CD4-positive, alpha-beta T cell treated with Interleukin-2 at 100 ng/mL for 4 hours (primary cell): ENCODE measurements at regions not wholly inside any gene's neighbourhood (a gene's known extent, or its start where the extent isn't known, plus 50 kb on each side); places are given as distances from the start of the nearest gene placed in this dataset.

Experiments
- DNase-seq: peaks from one replicate; pipeline ENCODE4 v3.0.0-alpha.2; 2020; ENCODE audit warnings: low spot score

DNA sequence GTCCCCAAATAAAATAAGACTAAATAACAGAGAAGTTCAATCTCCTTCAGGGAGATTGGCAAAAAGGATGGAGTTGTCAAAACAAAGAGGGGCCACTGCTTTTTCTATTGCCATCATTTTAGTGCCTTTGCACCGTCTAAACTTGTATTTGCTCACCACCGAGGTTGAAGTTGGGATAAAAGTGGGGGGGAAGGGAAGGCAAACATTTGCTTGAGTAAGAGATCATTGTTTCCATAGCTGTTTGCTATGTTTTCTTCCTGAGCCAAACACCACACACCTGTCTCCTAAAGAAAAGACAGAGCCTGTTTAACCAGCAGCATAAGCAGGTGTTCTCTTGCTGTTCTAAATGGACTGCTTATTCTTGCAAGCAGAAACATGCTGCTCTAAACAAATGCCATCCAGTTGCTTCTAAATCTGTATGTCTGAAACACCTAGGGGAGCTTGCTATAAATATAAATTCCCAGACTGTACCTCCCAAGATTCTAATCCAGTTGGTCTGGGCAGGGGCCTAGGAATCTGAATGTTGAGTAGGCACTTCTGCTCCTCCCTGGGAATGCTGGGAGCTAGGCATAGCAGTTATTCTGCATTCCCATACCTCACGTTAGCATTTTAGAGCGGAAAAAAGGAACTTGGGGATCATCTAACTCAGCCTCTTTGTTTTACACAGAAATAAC lies 179.4 kb upstream of the ARL4C start:
- DNase-seq: no peak

DNA sequence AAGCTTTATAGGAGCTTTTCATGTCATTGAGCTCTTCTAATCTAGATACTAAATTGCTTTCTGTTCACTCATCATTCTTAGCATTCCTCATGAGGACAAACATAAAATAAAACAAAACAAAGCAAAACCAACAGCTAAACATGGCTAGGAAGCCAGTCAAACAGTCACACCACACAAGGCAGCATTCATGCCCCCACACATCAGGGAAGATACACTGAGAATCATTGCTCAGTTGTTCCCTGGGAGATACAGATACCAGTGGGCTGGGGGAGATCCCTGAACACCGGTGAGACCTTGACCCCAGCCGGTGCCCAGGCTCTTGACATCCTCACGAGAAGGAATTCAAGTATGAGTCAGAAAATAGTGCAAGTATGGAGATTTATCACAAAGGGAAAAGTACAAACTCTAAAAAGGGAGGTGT lies 177.9 kb upstream of the ARL4C start:
- DNase-seq: no peak

DNA sequence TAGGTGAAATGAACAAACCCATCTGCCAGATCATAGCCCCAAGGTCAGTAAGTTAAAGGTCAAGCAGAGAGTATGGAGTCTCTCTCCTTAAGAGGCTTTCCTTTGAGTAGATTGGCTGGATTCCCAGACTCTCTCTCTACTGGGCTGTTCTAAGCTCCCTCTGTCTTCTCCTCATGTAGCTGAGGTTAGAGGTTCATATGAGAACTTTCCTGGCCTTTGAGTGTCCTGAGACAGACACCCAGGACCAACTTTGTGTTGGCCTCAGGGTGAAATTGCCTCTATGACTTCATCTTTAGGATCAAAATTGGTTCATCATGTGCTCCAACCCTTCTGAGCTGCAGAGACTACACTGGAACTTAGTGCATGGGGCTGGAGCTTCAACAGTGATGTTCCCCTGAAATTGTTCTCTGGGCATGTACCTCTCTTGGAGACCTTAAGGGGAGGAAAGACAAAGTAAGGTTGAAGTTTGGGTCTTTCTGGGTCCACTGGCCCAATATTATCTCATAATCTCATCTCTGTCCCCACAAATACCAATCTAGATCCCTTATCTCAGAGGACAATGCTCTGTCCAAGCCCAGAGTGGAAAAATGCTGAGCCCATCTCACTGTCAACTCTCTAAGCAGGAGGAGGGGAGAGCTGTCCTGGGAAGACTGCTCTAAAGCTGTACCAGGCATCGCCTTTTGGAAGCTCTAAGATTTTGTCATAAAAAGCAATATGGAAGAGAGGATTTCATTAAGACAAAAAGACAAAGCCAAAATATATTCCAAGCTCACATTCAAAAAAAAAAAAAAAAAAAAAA lies 177.3 kb upstream of the ARL4C start:
- no peak for DNase-seq

DNA sequence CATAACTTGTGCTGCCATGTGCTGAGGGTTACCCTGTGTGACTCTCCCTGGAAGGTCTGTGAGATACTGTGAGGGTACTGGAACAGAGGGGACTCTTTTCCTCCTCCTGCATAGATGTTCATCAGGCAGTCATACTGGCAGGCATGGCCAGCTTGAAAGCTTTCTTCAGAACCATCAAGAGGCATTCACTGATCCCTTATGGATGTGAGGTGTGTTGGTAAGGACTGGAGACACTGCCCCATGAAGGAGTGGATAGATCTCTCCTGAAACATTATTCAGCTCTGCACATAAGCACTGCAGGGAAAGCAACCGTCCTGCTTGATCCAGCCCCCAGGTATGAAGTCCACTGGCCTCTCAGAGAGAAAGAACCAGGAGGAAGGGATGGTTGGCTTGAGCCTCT lies 176.6 kb upstream of the ARL4C start:
- DNase-seq: no peak

DNA sequence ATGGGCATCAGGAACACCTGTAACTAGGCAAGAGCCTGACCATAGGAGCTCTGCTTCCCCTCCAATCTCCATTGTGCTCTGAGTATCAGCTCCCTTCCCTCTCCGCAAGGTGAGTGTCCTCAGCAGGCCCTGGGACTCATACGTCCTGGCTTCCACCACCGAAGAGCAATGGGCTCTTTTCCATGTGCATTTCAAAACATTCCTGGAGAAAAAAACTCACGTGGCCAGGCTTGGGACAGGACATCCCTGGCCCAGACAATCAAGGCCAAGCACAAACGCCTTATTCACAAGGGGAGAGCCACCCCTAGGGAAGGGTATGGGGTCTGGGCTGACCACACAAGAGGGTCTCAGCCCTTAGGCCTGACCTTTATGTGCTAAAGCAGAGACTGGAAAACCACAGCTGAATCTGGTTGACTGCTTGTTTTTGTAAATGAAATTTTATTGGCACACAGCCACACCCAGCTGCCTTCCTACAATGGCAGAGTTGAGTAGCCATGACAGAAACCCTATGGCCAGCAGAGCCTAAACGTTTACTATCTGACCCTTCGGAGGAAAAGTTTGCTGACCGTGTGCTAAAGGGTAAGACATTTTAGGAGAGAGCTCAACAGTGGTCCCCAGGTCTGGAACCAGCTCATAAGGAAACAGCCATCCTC lies 175.7 kb upstream of the ARL4C start:
- no peak for DNase-seq

DNA sequence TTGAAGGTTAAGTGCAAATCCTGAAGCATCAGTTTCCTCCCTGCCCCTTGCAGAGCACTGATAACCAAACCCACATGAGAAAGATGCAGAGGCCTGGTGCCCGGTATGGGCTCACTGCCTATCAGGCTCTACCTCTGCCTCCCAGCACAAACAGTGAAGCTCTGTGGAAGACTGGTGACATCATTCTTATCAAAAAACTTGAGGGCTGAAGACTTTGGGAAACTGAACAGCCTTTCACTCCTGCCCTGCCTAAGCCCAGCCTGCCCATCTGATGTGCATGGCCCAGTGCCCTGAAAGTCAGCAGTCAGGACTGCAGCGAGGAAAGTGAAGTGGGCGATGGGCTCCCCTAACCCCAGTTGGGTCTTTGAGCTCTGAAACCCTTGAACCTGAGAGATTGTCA lies 174.8 kb upstream of the ARL4C start:
- DNase-seq: no peak

DNA sequence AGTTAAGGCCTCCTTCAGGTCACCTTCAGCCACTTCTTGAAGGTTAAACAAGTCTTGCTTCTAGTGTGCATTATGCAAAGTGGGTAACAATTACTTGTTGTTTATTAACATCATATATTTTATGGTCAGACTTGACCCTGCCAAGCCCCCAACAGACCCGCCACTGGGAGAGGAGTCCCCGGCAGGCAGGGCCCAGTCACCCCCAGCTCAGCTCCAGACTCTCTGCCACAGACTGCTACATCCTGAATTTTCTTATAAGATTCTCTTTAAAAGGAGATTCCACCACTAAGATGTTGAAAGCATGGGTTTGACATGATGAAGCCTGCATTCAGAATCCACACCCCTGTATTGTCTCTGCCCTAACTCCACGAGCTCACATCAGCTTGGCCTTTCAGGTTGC lies 174.3 kb upstream of the ARL4C start:
- DNase-seq: no peak

DNA sequence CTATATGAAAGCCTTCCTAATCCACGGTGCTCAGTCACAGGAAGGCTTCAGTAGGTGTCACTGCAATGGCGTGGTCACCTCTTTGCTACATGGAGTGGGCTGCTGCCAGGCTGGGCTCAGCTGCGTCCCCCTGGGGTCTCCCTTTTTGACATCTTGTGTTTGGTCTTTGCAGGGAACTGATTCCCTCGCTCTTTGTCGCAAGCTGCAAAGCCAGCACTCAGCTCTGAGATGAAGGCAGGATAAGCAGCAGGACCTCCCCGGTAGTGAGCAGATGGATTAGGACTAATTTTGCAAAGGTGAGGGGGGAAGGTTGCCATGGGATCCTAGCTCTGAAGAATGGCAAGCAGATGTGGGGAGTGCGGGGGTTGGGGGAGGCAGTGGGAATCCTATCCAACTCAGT lies 173.9 kb upstream of the ARL4C start:
- DNase-seq: no peak

DNA sequence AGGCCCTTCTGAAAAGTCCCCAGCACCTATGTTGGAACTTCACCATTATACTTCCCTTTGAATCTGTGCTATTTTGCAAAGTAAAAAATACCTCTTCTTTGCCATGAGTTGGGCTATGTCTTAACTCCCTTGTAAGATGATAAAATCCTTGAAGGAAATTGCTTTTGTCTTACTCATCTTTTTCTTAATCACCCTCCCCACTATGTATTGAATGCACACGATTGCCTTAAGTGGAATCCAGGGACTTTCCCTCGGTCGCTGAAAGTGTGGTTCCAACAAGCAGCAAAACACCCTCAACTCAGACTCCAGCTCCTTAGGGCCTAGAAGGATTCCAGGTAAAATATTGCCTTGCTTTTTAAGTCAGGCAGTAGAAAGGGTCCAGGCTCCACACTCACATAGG lies 173.2 kb upstream of the ARL4C start:
- no peak for DNase-seq

DNA sequence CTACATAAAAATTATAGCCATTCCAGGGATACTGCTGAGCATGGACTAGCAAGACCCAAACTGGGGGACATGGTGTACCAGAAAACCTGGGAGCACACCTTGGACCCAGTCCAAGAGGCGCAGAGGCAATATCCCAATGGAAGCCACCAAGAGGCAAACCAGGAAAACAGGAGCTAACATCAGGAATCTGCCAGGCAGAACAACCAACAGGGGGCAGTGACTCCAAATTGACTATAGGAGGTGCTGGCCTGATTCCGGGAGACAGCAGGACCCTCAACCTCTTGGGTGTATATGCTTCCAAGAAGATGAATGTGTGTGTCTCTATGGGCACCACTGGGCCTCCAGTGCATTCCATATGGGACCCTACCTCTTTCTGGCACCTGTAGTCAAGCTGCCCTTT lies 172.7 kb upstream of the ARL4C start:
- DNase-seq: no peak

DNA sequence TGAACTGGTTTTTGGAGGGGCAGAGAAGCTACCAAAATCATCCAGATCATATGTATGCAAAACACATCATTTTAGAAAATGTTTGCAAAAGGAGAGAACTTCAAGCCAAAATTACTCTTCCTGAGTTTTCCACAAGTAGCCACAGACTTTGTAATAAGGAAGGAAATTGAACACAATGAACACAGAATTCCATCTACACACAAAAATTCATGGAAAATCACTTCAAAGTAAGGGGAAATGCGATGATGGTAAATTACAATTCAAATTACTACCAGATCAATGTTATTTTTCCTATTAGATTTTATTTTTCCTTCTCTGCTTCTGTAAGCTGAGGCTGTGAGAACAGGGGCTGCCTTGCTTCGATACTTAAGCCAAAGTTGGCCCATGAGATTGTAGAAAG lies 172.1 kb upstream of the ARL4C start:
- DNase-seq: no peak

DNA sequence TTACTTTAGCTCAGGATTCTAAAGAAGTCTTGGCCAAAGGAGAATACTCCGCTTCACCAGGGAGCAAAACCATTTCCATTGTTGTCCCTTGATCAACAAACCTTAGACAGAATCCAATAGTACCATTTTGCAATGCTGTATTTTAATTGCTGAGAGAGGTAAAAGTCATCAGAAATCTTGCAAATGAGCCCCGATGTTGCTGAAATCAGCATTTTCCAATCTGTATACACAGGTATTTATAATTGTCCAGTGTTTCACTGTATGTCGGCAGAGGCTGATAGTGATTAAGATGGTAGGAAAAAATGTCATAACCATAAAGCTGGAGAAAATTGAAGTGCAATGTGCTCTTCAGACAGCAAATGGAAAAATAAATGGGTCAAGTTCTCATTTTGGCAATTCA lies 170.0 kb upstream of the ARL4C start:
- DNase-seq: no peak

DNA sequence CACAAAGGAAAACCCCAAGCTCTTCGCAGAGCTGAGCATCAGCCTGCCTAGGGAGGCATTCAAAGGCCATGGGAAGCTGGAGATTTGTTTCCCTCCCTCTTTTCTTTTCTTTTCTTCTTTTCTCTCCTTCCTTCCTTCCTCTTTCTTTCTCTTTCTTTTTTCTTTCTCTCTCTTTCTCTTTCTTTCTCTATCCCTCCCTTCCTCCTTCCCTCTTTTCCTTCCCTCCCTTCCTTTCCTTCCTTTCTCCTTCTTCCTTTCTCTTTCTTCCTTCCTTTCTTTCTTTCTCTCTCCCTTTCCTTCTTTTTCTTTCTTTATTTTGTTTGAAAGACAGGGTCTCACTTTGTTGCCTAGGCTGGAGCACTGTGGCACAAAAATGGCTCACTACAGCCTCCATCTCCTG lies 168.4 kb upstream of the ARL4C start:
- no peak for DNase-seq

DNA sequence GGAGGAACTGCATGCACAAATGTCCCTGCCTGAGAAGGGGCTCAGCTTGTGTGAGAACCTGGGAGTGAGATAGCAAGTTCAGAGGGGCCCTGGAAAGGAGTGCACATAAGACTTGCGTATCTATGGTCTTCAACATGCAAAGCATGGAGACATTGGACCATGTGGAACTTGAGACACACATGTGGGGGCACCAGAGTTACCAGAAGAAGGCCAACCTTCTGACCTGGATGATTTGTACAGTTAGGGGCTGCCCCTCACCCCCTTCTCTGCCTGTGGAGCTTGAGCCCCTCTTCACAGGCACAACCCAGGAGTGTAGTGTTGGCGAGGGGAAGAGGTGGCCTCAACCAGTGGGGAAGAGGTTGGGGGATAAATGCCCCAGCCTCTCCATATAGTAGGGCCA lies 165.0 kb upstream of the ARL4C start:
- no peak for DNase-seq

DNA sequence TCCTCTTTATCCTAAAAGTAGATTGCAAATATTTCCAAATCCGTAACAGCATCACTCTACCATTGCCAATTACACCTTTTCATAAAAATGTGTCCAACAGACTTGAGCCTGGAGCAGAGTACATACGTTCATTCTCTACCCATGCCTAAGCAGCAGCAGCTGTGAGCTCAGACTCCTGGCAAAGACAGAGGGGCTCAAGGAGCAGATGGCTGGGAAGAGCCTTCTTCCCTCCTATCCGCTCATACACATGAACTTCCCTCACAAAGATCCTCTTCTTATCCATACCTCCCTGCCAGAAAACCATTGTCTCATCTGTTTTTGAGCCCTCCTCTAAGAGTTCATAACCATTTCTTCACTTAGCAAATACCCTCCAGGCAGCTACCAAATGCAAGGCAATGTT lies 164.3 kb upstream of the ARL4C start:
- no peak for DNase-seq

DNA sequence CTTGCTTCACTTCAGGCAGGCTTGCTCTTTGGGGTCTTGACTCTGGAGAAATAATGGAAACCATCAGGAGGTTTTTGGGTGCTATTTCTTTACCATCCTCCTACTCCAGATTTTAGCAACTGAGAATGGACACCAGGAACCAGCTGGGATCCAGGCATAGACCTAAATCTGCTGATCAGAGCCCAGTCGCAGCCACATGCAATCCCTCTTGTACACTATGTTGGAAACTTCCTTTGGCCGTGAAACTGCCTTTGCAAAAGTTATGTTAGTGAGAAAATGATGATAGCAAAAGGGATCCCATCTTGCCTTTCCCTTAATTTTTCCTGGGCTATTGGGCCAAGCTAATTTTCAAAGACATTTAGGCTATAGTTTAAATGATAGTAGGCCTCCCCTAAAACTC lies 158.8 kb upstream of the ARL4C start:
- DNase-seq: no peak

DNA sequence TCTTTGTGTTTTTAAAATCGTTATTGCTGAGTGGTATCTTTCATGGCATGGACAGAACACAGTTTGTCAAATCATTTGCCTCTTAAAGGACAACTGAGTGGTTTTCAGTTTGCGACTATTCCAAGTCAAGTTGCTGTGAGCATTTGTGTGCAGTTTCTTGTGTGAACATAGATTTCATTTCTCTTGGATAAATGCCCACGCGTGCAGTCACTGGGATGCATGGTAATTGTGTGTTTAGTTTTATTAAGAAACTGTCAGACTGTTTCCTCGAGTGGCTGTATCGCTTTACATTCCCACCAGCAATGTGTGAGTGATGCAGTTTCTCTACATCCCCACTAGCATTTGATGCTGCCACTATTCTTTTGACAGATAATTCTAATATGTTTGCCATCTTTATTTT lies 154.0 kb upstream of the ARL4C start:
- DNase-seq: no peak

DNA sequence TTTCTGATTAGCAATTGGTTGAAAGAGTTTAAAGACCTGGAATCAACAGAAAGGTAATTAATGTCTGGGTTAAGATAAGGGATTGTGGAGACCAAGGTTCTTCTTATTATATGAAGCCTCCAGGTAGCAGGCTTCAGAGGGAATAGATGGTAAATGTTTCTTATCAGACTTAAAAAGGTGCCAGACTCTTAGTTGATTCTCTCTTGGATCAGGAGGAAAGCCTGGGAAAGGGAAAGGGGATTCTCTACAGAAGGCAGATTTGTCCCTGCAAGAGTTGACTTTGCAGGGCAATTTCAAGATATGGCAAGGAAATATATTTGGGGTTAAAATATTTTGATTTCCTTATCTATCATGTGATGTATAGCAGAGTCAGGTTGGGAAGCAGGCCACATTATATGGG lies 153.1 kb upstream of the ARL4C start:
- no peak for DNase-seq

DNA sequence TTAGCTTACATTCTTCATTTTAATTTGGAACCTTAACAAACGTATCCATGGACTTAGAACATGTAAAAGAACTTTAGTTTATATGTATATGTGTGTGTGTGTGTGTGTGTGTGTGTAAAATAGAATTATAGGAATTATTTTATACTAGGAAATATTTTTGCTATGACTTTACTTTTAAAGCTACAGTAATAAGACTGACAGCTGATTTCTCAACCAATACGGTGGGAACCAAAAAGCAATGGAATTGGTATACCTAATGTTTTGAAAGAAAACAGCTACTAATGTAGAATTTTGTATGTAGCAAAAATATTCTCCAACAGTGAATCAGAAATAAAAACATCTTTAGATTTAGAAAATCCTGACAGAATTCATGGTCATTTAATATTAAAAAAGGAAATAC lies 146.5 kb upstream of the ARL4C start:
- DNase-seq: no peak

DNA sequence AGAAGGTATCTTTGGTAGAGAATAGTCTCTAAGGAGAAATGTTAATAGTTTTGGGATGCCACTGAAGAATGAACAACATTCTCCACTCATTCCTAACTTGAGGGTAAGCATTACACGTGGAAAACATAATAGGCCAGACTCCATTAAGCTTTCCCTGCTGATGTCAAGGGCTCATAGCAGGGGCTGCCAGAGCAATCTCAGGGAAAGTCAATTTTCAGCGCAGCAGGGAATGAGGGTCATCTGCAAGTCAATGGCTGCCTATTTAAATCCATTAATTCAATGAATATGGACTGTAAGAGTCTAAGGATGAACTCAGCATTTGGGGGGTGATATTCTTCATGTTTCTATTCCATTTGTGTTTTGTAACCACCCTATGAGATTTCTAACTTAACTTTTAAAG lies 144.2 kb upstream of the ARL4C start:
- DNase-seq: no peak

DNA sequence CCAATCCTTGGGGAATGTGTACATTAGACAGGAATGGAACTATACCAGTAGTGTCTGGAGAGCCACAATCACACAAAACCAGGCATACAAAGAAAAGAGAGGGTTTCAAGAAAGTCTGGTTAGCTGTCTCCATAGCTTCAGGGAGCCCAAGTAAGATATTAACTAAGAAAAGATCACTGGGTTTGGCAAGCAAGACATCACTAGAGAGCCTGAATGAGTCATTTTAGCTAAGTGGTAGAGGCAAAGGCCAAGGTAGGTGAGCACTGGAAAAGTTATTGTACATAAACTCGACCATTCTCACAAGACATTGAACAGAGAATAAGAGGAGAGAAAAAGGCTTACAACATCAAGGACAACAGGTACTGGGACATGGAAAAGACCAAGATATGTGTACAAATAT lies 143.8 kb upstream of the ARL4C start:
- no peak for DNase-seq

DNA sequence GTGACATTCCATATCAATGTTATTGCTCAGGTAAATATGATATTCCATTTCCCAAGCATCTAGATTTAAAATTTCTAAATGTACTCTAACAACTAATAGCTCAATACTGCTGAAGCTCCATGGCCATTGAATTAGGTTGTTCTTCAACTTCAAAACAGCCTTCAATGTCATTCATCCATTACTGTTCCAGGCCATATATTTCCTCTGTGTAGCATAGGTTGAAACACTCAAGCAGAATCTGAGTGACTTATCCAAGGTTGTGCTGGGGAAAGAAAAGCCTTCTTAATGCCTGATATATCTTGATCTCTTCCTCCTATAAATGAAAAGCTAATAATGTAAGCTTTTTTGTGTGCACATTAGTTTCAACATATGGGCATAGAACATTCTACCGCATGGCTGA lies 142.1 kb upstream of the ARL4C start:
- DNase-seq: no peak

DNA sequence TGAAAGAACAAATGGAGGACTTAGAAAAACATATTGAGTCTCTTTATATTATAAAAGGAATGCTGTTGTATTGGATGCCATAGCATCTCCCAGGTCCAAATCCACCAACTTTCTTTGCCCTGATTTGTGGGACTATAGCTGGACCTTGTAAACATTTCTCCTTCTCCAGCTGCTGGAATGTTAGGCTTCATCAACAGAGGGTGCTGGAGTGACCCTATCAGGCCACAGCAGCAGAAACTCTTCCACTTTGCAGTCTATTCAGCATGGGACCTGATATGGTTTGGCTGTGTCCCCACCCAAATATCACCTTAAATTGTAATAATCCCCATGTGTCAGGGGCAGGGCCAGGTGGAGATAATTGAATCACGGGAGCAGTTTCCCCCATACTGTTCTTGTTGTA lies 138.4 kb upstream of the ARL4C start:
- DNase-seq: no peak
